ENCODE measurements at regions not wholly inside any gene's neighbourhood (a gene's known extent, or its start where the extent isn't known, plus 50 kb on each side); places are given as distances from the start of the nearest gene placed in this dataset.

DNA sequence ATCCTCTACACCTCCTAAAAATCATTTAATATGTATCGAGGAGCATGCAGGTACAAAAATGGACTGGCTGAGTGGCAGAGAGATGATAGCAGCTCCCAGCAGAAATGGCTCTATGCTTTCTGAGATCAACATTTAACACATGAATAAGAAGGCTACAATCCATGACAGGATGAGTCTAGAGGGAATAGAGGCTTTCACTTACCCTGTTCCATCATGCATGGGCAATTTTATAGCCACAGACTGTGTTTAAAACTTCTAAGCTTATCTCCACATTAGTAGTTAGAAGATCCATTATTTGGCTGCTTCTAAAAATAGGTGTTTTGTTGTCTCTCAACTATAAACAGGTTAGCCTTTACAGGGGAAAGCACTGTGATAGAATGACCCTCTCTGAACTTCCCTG lies 149.1 kb upstream of the ARHGAP28 start:
- H3K4me3 Mint-ChIP-seq (ENCODE audit: unreplicated experiment) = no peak overlapping the region
- H3K9me3 Mint-ChIP-seq (ENCODE audit: unreplicated experiment) = peaks cover 26% of the 10 kb centered on the region
- H3K27ac Mint-ChIP-seq (ENCODE audit: unreplicated experiment) = no peak overlapping the region
- TF ChIP-seq CTCF (IDR thresholded peaks at IDR 0.05) = no peak
- peaks cover 9% of the 10 kb centered on the region for H3K36me3 Mint-ChIP-seq (ENCODE audit: unreplicated experiment)
- peaks cover 58% of the 10 kb centered on the region for H3K27me3 Mint-ChIP-seq (ENCODE audit: unreplicated experiment)
- DNase-seq (ENCODE audit: extremely low spot score, unreplicated experiment) = no peak
- H3K4me1 Mint-ChIP-seq (ENCODE audit: unreplicated experiment) = no peaks in the 10 kb centered on the region

GRCh38 chr18:6589923-6590322 lies 139.6 kb upstream of the ARHGAP28 start:
- H3K36me3 Mint-ChIP-seq (ENCODE audit: unreplicated experiment) = peaks cover 3% of the 10 kb centered on the region
- H3K27me3 Mint-ChIP-seq (ENCODE audit: unreplicated experiment) = peaks cover 11% of the 10 kb centered on the region
- no peak overlapping the region for H3K27ac Mint-ChIP-seq (ENCODE audit: unreplicated experiment)
- no peak for TF ChIP-seq CTCF (IDR thresholded peaks at IDR 0.05)
- peaks cover 25% of the 10 kb centered on the region for H3K4me1 Mint-ChIP-seq (ENCODE audit: unreplicated experiment)
- DNase-seq (ENCODE audit: extremely low spot score, unreplicated experiment) = no peak
- H3K4me3 Mint-ChIP-seq (ENCODE audit: unreplicated experiment) = no peak overlapping the region
- peaks cover 6% of the 10 kb centered on the region for H3K9me3 Mint-ChIP-seq (ENCODE audit: unreplicated experiment)

DNA sequence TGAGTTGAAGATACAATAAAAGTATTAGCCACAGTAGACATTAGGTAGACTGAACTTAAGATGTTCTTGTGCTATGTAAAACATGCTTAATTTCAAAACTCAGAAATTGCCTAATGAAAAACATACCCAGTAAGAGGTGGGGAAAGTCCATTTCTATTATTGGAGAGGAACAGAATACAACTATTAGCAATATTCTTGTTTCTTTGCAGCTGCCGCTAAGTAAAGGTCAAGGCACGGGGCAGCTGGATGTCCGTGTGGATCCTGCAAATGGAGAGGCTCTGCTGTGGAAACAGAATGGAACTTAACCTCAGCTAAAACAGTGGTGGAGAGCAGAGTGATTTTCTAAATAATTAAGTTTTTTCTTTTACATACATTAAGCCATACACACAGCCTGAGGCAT lies 139.2 kb upstream of the ARHGAP28 start:
- Mint-ChIP-seq H3K27ac (ENCODE audit: unreplicated experiment) (no peak overlapping the region), H3K9me3 (ENCODE audit: unreplicated experiment) (peaks cover 2% of the 10 kb centered on the region), H3K36me3 (ENCODE audit: unreplicated experiment) (peaks cover 2% of the 10 kb centered on the region), H3K27me3 (ENCODE audit: unreplicated experiment) (peaks cover 7% of the 10 kb centered on the region), H3K4me3 (ENCODE audit: unreplicated experiment) (no peak overlapping the region), H3K4me1 (ENCODE audit: unreplicated experiment) (peaks cover 29% of the 10 kb centered on the region)
- TF ChIP-seq CTCF (IDR thresholded peaks at IDR 0.05) = no peak
- no peak for DNase-seq (ENCODE audit: extremely low spot score, unreplicated experiment)

- DNase-seq (ENCODE audit: extremely low spot score, unreplicated experiment) = no peak
- H3K27ac Mint-ChIP-seq (ENCODE audit: unreplicated experiment) = no peak overlapping the region
- TF ChIP-seq CTCF (IDR thresholded peaks at IDR 0.05) = no peak
- H3K4me3 Mint-ChIP-seq (ENCODE audit: unreplicated experiment) = no peak overlapping the region
- no peaks in the 10 kb centered on the region for H3K27me3 Mint-ChIP-seq (ENCODE audit: unreplicated experiment)
- peaks cover 2% of the 10 kb centered on the region for H3K36me3 Mint-ChIP-seq (ENCODE audit: unreplicated experiment)
- H3K9me3 Mint-ChIP-seq (ENCODE audit: unreplicated experiment) = no peaks in the 10 kb centered on the region
- peaks cover 41% of the 10 kb centered on the region for H3K4me1 Mint-ChIP-seq (ENCODE audit: unreplicated experiment)
These were observed 138.0 kb upstream of the ARHGAP28 start for GRCh38 chr18:6591491-6591890.

DNA sequence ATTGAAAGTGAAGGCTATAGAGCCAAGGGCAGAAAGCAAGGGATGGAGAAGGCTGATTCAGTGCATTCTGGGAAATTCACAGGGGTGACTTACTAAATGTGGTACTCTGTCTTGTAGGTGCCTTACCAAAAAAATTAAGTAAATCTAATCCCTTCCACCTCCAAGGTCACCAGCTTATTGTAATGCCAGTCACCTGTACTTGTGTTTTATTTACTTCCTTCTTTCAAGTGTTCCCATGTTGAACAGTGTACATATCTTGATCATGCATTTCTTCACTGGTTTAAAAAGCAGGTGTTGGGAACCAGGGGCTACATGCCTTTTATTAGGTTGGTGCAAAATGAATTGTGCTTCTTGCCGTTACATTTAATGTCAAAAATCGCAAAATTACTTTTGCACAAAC lies 137.0 kb upstream of the ARHGAP28 start:
- H3K36me3 Mint-ChIP-seq (ENCODE audit: unreplicated experiment) = peaks cover 2% of the 10 kb centered on the region
- no peak overlapping the region for H3K27ac Mint-ChIP-seq (ENCODE audit: unreplicated experiment)
- TF ChIP-seq CTCF (IDR thresholded peaks at IDR 0.05) = no peak

More for the DNA sequence above, 137.0 kb upstream of the ARHGAP28 start:
- Mint-ChIP-seq H3K9me3 (ENCODE audit: unreplicated experiment) (no peaks in the 10 kb centered on the region), H3K4me1 (ENCODE audit: unreplicated experiment) (peaks cover 41% of the 10 kb centered on the region), H3K4me3 (ENCODE audit: unreplicated experiment) (no peak overlapping the region), H3K27me3 (ENCODE audit: unreplicated experiment) (no peaks in the 10 kb centered on the region)
- DNase-seq (ENCODE audit: extremely low spot score, unreplicated experiment) = no peak
